IPS DF 19.7 (cell line): ENCODE measurements at regions not wholly inside any gene's neighbourhood (a gene's known extent, or its start where the extent isn't known, plus 50 kb on each side); places are given as distances from the start of the nearest gene placed in this dataset.

Experiments used
- DNase-seq: peaks from one replicate; pipeline ENCODE4 v3.0.0-alpha.2; 2013; ENCODE audit warnings: low read depth, low spot score

DNA sequence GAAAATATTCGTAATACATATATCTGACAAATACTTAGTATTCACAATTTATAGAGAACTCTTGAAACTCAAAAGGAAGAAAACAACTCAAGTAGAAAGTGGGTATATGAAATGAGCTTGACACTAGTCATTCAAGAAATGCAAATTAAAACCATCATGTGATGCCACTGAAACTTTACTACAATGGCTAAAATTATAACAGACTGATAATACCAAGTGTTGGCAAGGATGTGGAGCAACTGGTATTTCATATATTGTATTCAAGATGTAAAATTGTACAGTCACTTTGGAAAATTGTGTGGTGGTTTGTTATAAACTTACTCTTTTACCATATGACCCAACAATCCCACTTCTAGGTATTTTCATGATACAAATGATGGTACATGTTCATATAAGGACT, 68.7 kb upstream of the AGTR1 start:
- DNase-seq, result no peak

DNA sequence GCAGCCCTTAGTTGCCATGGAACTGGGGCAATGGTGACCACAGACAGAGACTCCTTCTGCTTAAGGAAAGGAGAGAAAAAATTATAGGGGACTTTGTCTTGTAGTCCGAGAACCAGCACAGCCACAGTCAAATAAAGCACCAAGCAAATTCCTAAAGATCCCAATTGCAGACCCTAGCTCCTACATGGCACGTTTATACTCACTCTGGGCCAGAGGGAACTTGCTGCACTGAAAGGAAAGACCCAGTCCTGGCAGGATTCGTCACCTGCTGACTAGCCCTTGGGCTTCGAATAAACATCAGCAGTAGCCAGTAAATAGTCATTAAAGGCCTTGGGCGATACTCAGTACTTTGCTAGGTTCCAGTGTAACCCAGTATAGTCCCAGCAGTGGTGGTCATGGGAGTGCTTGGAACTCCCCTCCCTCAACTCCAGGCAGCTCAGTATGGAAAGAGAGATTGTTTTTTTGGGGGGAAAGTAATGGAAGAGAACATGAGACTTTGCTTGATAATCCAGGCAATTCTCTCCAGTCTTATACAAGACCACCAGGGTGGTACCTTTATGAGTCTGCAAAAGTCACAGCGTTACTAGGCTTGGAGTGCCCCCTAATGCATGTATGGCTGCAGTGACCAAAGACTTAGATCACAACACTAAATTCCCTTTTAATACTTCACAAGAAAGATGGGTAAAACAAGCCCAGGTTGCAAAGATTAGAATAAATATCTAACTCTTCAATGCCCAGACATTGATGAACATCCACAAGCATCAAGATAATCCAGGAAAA, 66.4 kb upstream of the AGTR1 start:
- no peak for DNase-seq

DNA sequence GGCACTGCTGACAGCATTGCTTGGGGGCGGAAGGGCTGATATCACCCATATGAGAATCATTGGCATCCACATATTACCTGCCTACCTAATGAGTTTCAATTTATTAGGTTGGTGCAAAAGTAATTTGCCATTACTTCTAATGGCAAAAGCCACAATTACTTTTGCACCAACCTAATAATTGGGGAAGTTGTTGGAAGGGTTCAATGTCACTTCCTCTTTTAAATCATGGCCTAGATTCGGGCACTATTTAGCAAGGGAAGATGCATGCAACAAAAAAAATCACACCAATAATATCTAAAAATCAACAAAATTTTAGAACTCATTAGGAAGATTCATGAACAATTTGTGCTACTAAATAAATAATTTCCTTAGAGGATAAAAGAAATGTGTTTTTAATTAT, 56.0 kb upstream of the AGTR1 start:
- no peak for DNase-seq

DNA sequence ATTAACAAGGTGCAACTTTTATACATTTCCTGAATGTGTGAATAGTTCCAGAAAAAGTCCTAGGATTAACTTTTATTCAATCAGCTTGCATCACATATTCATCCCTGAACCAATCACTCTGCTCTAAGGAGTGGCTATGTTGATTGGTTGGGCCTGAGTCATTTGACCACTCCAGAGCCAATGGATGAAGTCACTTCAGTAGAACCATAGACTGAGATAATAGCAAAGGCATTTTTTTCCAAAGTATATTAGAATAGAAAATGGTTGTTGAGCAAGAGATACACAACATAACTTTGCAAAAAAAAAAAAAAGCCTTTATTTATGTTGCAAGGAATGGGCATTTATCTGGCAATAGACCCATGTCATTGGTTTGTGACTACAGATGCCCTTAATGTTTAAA, 55.5 kb upstream of the AGTR1 start:
- no peak for DNase-seq

DNA sequence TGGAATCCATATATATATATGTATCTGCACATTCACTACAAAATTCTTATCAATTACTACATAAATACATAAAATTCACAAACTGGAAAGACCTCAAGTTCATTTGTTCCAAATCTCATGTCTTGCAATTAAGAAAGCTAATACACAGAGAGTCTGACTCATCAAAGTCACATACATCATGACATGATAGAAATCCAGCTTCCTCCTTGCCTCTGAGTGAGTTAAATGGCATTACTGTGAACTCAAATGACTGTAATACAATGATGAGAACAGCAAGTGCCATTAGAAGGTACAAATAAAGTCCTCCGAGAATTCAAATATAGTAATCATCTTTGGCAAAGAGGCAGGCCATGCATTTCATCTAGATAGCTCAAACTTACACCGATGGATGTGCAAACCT, 55.1 kb upstream of the AGTR1 start:
- no peak for DNase-seq

DNA sequence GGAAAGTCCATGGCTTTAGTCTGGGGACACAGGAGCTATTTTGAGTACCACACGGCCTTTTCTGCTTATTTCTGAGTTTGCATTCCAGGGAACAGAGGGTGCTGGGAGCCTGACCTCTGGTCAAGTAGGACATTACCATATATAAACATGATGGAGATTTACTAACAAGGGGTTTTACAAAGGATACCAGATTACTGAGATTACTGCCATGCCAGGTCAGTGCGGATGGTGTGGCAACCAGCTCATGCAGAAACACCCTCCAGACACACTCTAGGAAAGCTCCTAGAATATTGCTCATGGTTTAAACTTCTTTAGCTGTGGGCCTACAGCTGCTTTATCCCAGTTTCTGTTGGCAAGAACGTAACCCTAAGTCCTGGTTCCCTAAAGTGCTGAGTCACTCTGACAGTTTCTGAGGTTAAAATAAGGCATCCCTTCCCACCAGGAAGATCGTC, 54.3 kb upstream of the AGTR1 start:
- no peak for DNase-seq

DNA sequence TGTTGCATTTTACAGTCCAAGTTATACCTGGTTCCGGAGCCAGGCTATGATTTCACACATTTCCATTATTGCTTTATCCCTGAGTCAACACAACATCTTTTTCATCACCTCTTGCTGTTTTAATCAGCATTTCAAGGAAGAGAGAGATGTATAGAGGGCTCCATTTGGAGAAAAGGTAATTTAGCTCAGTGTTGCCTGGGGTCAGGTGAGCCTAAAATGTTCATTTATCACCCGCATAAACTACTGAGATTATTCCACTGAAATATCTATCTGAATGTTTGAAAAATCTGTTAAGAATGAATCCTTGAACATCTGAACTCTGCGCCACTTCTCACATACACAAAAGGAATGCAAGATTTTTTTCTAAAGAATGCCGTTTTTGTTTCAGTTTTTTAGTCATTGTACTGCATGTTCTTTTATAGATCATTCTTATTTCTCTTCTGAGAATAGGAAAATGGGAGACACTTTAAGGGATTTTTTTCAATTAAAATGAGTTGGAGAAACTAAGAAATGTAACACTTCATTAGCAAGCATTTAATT, 51.5 kb upstream of the AGTR1 start:
- DNase-seq, result no peak
